ENCODE measurements at regions not wholly inside any gene's neighbourhood (a gene's known extent, or its start where the extent isn't known, plus 50 kb on each side); places are given as distances from the start of the nearest gene placed in this dataset.

DNA sequence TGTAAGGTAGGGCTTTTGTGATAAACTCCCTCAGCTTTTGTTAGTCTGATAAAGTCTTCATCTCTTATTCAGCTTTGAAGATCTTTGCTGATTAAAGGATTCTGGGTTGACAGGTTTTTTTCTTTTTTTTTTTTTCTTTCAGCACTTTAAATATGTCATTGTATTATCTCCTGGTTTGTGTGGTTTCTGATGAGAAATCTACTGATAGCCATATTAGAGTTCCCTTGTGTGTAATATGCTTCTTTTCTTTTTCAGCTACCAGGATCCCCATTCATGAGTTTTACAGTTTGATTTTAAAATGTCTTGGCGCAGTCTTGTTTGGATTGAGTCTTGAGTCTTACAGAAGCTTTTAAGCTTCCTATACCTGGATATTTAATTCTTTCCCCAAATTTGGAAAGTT is 504.5 kb downstream of the TLL1 start:
- DNase-seq = no peak

DNA sequence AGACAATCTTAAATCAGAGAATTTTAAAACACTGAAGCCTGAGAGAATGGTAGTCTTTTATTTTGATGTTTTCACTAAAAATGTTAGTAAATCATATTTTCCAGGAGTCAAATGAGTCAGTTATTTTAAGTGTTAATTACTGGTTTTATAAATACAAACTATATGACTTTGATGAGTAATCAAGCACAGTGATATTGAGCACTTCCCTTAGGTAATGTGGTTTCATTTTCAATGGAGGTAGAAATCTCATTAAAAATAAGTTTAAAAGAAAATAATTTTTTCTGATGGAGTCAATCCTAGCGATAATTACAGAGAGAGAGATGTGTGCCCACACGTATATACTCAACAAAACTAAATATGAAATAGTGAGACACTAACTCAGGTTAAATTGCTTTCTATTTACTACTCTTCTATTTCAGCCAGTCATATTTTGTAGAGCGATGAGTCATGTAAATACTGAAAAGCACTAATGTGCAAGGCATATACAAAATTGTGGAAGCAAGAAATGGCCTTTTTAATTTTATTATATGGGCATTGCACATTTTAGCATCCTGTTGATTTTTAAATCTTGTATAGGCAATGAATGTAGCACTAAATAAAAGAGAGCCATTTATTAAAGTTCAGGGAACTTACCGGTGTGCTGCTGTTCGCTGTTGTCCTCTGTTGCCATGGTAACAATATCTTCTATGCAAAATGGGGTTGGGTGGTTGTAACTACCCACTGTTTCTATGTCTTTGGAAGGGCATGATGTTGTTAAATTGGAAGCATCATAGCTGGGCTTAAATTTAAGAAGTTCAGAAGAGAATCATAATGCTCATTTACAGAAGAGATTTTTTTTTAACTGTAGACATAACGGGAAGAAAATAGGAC is 513.7 kb downstream of the TLL1 start:
- no peak for DNase-seq

DNA sequence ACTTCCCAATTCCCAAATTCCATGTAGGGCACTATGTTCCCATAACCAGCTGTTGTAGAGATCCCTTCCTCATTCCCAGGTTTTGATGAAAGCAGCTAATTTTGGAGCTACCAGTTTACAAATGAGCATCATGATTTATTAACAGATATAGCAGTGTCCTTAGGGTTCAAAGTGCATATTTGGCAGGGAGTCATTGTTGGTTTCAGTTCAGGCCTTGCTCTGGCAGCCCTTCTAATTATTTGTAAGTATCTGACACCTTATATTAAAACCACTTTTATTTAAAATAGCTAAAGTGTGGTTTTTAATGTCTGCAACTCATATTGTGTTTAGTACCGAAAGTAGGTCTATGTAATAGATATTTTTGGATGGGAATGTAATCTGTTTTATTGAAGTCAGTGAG is 518.5 kb downstream of the TLL1 start:
- no peak for DNase-seq

DNA sequence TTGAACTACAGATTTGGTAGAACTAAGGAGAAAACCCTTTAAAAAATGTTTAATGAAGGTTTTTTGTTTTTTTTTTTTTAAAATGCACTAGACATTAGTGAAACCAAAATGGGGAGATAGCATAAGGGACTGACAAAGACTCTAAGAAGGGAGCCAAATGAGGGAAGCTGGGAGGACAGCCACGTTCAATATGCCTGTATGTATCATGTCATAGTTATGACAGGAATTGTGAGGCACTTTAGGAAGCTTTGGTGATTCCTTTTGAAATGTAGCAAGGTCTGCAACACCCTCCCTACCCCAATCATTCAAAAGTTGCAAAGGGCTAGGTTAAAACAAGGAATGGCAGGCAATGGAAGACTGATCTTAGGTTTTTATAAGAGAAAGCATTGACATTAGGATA is 526.0 kb downstream of the TLL1 start:
- no peak for DNase-seq

DNA sequence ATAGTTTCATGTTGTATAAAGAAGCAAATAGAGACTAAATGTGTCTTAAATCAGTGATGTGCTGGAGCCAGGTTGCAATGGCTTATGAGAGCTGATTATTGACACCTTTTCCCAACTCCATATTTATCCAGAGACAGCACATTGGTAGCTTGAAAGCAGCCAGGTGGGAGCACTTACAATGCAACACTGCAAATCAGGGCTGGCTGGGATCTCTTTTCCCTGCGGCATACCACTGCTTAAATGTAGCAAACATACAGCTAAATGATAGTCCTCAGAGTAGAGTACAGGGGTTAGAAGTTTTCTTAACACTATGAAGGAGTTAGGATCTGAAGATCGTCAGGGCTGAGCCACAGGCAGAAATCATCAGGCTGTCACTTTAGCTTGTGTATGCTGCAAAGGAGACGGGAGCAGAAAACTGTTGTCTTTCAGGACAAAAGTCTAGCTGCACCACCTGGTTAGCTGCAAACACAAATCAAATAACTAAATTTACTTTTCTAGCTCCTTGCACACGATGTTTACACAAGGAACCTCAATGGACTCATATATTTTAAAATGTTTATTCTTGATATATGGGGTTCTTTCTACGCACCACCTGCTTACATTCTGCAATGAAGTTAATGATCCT is 527.3 kb downstream of the TLL1 start:
- no peak for DNase-seq

DNA sequence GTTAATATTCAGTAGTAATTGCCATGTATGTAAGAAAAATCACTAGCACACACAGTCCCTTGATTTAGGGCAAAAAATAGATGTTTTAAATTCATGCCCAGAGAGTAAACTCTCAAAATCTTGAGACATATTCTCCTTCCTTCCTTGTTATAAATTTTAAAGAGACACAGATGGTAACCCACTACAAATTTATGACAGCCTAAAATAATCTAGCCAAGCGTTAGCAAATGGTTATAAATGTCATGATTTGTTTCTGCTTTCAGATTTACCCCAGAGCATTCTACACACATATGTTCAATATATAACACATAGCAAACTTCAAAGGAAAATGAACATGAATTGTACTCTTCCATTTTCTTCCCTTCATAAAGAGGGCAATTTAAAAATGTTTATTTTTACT is 540.3 kb downstream of the TLL1 start:
- no peak for DNase-seq

DNA sequence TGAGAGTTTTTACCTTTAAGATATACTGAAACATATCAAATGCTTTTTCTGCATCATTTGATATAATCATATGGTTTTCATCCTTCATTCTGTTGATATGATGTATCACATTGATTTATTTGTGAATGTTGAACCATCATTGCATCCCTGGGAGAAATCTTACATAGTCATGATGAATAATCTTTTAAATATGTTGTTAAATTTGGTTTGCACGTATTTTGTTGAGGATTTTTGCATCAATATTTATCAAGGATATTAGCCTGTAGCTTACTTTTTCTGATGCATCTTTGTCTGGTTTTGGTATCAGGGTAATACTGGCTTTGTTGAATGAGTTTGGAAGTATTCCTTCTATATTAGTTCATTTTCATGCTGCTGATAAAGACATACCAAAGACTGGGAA is 541.4 kb downstream of the TLL1 start:
- DNase-seq = no peak

DNA sequence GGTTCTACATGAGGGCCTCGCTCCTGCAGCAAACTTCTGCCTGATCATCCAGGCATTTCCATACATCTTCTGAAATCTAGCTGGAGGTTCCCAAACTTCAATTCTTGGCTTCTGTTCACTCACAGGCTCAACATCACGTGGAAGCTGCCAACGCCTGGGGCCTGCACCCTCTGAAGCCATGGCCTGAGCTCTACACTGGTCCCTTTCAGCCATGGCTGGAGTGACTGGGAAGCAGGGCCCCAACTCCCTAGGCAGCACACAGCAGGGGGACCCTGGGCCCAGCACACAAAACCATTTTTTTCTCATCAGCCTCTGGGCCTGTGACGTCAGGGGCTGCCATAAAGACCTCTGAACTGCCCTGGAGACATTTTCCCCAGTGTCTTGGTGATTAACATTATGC is 542.7 kb downstream of the TLL1 start:
- no peak for DNase-seq

DNA sequence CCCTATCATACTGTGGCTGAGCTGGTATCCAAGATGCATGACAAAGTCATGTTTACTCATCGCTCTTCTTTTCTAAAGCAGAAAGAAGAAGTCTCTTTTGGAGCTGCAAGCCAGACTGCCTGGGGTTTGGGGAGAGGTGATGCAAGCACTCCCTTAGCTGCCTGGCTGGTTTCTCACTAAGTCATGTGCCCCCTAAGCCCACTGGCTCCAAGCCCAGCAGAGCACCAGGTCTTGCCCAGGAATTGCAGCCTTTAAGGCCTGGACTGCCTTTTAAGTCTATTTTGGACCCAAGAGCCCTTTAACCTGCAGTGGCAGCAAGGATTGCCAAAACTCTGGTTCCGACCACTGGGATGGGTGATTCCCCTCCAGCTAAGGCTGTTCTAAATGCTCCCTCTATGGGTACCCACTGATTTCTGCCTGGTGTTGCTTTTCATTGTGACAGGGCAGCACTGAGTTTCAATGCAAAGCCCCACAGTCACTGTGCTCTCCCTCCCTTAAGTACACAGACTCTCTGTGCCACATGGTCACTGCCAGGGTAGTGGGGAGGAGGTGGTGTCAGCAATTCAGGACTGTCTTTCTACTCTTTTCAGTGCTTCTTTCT is 548.6 kb downstream of the TLL1 start:
- DNase-seq = no peak

DNA sequence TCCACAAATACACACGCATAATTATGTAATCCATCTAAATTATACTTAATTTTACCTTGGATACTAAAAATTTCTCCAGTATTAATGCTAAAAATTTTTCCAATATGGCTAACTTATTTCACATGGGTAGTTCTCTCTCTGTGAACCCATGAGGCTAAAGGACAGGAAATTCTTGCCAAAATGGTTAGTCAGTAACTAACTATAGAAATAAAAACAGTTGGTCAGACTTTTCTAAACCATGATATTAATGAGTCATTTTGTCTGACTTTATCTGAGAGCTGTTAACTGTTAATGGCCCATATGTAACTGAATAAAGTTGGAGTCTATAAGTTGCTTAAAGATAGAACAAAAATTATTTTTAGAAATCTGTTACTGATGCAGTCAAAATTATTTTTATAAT is 549.4 kb downstream of the TLL1 start:
- no peak for DNase-seq

DNA sequence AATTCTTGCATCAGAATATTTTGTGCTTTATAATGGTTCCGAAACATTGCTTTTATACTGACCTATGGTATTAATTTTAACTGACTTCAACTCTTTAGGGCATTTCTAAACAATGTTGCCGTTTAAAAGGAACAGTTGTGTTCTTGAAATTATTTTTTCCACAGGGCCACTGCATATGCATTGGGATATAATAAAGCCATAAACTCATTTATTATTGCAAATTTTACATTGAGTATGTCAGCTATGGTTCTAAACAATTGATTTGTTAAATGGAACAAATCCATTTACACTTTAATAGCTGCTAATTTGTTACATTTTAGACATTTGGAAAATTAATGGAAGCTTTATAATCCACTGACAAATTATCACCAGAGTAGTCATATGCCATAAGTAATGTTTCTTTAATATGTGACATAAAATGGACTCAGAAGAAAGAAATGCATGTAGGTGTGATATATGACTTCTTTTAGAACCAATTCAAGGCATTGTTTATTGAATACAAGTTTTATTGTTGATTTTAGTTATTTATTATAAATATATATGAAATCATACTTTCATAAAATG is 553.3 kb downstream of the TLL1 start:
- DNase-seq = no peak

DNA sequence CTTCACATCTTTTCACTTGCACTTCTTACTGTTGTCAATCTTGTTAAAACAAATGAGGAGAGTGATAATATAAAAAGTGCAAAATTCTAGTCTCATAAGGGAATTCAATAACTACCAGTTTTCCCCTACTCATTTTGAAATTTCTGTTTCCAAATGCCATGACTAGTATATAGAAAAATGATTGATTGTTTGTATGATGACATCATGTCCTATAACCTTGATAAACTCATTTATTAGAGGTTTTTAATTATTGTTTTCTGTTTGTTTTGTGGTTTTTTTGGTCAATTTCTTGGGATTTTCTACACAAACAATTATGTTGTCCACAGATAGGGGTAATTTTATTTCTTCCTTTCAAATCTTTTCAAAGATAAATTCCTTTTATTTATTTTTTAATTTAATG is 559.1 kb downstream of the TLL1 start:
- DNase-seq = no peak

DNA sequence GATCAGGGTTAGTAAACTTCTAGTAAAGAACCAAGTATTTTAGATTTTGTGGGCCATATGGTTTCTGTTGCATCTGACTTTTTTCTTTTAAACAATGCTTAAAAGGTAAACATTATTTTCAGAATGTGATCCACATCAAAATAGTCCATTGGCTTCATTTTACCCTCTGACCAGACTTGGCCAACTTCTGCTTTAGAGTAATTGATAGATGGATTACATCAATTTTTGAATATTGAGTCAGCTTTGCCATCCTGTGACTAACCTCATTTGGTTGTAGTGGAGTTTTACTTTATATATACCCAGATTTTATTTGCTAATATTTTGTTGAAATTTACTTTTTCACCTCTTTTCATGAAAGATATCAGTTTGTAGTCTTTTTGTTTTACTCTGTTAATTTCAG is 559.8 kb downstream of the TLL1 start:
- DNase-seq = no peak

DNA sequence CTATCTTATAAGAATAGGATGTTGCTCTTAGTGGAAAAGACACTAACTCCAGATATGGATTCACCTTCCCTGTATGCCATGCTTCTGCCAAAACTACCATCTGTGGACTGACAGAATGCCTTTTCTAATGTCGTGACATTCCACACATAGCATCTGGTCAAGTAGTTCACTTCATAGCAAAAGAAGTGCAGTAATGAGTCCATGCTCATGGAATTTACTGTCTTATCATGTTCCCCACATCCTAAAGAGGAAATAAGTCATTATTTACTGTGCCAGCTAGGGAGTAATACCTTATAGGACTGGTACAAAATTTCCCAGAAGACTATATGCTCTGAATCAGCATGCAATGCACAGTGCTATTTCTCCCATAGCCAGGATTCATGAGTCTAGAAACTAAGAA is 562.4 kb downstream of the TLL1 start:
- no peak for DNase-seq

DNA sequence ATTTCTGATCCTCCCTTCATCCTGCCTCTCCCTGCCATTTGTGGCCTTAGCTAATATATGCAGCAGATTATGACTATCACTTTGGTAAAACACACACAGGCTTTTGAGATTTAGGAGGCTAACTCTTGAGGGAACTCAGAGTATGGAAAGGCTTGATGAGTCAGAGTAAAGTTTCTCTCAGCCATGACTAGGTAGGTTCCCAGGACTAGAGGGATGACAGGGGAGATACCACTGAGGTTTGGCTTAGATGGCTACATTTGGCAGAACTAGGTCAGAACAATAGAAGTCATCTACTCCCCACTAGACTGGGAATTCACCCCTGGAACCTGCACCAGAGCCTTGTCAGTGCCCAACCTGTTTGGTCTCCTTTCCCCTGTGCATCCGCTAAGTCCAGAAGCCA is 585.7 kb downstream of the TLL1 start:
- DNase-seq = no peak

DNA sequence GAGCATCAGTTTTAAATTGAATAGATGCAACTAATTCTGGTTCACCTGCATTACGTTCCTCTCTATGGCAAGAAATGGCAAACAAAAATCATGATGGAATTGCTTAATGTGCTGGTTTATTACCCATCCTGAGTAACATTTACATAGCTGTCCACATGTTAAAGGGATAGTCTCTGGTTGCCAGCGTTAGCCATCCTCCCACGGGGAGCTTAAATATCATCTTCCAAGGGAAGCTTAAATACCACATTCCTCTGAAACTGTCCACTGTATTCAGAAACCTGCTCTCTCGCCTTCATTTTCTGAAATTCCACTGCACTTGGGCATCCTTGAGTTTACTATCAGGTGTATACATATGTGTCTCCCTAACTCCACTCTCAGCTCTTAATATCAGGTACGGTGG is 586.6 kb downstream of the TLL1 start:
- no peak for DNase-seq

DNA sequence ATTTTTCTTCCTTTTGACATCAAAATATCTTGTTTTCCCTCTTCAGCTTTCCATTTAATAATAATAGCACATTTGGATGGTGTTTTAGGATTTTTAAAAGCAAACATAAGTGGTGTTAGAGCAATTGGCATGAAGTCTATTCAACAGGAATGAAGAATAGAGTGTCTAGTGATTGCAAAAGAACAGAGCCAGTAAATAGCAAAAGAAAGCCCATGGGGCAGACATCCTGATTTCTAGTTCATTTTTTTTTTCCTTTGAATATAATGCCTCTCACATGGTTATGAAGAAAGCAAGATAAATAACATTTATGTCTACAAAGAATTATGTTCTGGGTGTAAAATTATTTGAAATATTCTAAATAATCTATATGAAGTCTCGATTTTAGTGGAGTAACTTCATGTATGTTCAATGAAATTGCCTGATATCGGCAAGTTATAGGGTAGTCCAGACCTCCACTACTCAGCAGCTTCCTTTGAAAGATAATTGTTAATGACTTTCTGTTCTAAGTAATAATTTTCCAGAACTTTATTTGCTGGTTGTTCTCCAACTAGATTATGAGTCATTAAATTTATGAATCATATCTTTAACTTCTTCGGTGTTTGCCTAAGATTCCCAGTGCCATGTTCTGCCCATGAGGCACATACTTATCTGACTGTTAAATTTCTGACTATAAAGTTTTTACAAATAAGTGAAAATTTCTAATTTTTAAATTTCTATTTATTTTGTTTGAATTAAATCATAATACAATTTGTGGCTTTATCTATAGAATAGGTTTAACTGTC is 587.9 kb downstream of the TLL1 start:
- no peak for DNase-seq

DNA sequence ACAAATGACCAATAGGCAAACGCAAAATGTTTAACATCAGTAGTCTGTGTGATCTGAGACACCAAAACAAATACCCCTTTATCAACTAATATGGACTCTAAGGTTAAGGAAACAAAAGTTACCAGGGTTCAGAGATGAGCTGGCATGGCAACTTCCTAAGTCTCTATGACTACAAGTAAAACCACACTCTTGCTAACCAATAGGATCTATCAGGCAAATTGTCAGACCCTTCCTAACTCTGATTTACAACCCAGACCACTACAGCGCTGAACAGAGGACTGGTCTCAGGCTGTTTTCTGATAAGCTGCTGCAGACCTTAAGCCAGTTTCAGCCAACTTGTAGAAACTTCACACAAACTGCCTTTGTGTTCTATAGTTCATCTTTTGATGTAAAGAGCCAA is 608.0 kb downstream of the TLL1 start:
- DNase-seq = no peak

DNA sequence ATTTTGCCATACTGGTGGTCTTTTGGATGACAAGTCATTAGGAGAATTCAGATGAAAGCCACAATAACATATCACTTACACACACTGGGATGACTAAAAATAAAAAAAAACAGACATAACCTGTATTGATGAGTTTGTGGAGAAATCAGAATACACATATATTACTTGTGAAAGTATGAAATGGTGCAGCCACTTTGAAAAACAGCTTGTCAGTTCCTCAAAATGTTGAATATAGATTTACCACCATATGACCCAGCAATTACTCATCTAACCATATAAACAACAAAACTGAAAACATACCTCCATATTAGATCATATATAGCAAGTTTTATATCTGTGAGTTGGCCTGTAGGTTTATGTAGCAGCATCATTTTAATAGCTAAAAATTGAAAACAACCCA is 608.7 kb downstream of the TLL1 start:
- DNase-seq = no peak

DNA sequence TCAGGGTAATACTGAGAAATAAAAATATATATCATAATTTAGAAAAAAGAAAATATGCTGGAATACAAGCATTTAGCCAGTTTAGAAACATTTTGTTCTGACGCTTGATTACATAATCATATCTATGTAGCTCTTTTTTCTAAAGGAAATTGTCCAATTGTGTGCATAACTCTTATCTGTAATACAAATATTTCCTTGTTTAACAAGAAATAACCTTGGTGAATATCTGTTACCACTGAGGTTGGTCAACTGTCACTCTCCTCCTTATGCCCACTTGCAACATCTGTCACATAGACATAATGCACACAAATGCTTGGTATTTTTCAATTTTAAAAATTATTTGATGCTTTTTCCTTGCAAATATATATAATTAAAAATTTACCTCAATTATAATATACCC is 609.7 kb downstream of the TLL1 start:
- DNase-seq = no peak

DNA sequence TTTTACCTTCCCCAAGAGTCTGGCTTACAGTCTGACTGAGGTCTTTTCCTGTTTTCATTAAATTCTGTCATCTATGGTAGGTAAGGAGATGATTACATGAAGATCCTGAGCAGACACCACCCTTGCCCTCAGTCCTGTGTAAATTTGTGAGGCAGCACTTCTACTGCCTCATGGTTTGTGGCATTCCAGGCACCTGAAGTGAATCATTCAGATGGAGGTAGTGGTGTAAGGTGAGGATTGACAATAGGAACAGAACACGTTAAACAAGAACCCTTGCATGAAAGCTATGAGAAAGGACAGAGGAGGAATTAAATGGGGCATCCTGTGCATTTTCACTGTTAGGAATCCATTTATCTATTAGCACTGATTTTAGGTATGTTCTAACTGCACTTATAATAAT is 618.6 kb downstream of the TLL1 start:
- no peak for DNase-seq

DNA sequence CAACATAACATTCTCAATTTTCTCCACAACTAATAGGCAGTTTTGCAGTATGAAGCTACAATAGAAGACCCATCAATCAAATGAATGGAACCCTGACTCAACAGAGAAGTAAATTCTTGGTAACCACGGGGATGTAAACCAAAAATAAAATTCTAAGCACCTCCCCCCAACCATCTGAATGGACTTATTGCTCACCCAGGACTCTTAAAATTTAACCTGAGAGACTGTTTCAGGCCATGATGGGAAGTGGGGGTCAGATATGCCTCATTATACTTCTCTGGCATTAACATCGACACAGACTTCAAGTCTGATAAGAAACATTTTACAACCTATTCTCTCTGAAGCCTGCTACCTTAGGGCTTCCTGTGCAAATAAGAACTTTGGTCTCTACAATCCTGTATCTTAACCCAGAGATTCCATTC is 620.9 kb downstream of the TLL1 start:
- DNase-seq = no peak

DNA sequence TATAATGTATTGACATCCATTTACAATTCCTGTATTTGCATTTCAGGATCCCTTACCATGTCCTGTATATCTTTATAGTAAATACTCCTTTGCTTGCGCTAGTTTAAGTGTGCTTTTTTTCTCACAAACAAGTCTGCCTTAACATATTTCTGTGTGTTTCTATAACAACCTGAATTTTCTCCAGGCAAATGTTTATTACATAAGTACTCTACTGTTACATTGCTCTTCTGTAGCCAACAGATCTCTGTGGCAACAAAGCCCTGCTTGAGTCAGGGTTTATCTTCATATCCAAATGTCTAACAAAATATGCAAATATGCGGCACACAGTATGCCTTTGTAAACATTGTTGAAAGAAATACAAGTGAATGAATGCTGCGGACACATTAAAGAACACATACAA is 625.5 kb downstream of the TLL1 start:
- no peak for DNase-seq

All from NCI-H1694 (cell line).